Esophagus squamous epithelium (tissue), 4 donors: ENCODE measurements at regions not wholly inside any gene's neighbourhood (a gene's known extent, or its start where the extent isn't known, plus 50 kb on each side); places are given as distances from the start of the nearest gene placed in this dataset.

Experiments
- CTCF ChIP-seq, 6 experiments: fragments of 450-650 bp in 4 of 6; fragments of 200-600 bp in 2 of 6; sonication (generic) in 2 of 6; IDR thresholded peaks; one replicate each; pipeline ENCODE4 v1.5.1; 2016 to 2019; ENCODE audit warnings: antibody characterized with exemption in 6 of 6, mild to moderate bottlenecking in 4 of 6, moderate library complexity in 4 of 6
- POLR2A ChIP-seq, 4 donors: fragments of 450-650 bp; IDR thresholded peaks; one replicate each; pipeline ENCODE4 v1.6.1; 2017; ENCODE audit warnings: antibody characterized with exemption in 4 of 4, mild to moderate bottlenecking in 4 of 4, moderate library complexity in 3 of 4

- TF ChIP-seq CTCF (IDR thresholded peaks at IDR 0.05) = no peak
- no peak for TF ChIP-seq POLR2A (IDR thresholded peaks at IDR 0.05)
These were observed 94.1 kb upstream of the BMP4 start for GRCh38 chr14:54050759-54051158.
